OCI-M1 (cell line): ENCODE measurements at regions not wholly inside any gene's neighbourhood (a gene's known extent, or its start where the extent isn't known, plus 50 kb on each side); places are given as distances from the start of the nearest gene placed in this dataset.

Experiments
- DNase-seq: peaks from one replicate; lab custom pipeline; 2025; lab: John Stamatoyannopoulos, UW

GRCh38 chr9:89969881-89970639, 365.2 kb downstream of the GADD45G start:
- DNase-seq, result no peak

GRCh38 chr9:89970701-89971100, 365.9 kb downstream of the GADD45G start:
- DNase-seq, result no peak

GRCh38 chr9:89972535-89972934, 367.7 kb downstream of the GADD45G start:
- DNase-seq, result no peak

- DNase-seq, result no peak
Measured at GRCh38 chr9:89974582-89974981, 369.8 kb downstream of the GADD45G start.

GRCh38 chr9:89975024-89975423, 370.2 kb downstream of the GADD45G start:
- DNase-seq, result no peak

- DNase-seq, result no peak
Measured at GRCh38 chr9:89975630-89976029, 370.8 kb downstream of the GADD45G start.

GRCh38 chr9:89978185-89978584, 373.4 kb downstream of the GADD45G start:
- peak; percentile 7 for DNase-seq

GRCh38 chr9:89980600-89980999, 375.8 kb downstream of the GADD45G start:
- DNase-seq, result no peak

GRCh38 chr9:89982016-89982415, 377.2 kb downstream of the GADD45G start:
- no peak for DNase-seq

GRCh38 chr9:89983411-89983810, 378.6 kb downstream of the GADD45G start:
- no peak for DNase-seq

- no peak for DNase-seq
Measured at GRCh38 chr9:89984214-89984613, 379.4 kb downstream of the GADD45G start.

GRCh38 chr9:89985068-89985467, 380.3 kb downstream of the GADD45G start:
- DNase-seq, result no peak

GRCh38 chr9:89986190-89986589, 381.4 kb downstream of the GADD45G start:
- DNase-seq, result no peak

GRCh38 chr9:89988458-89988857, 383.6 kb downstream of the GADD45G start:
- no peak for DNase-seq

- DNase-seq, result no peak
Measured at GRCh38 chr9:89991204-89991790, 386.5 kb downstream of the GADD45G start.

- DNase-seq, result no peak
Measured at GRCh38 chr9:89992326-89993198, 387.8 kb downstream of the GADD45G start.

GRCh38 chr9:89993678-89994630, 389.1 kb downstream of the GADD45G start:
- DNase-seq, result peak; percentile 44

GRCh38 chr9:89994988-89995613, 390.3 kb downstream of the GADD45G start:
- no peak for DNase-seq

- DNase-seq, result peak; percentile 3
Measured at GRCh38 chr9:89996116-89996515, 391.3 kb downstream of the GADD45G start.

- DNase-seq, result peak; percentile 1
Measured at GRCh38 chr9:89996773-89997172, 392.0 kb downstream of the GADD45G start.

GRCh38 chr9:89998633-89999032, 393.8 kb downstream of the GADD45G start:
- no peak for DNase-seq
